H1 (cell line): ENCODE measurements at regions not wholly inside any gene's neighbourhood (a gene's known extent, or its start where the extent isn't known, plus 50 kb on each side); places are given as distances from the start of the nearest gene placed in this dataset.

Experiments
- CTCF ChIA-PET: fragments of 300-600 bp; sonication (Branson Sonifier 250); formaldehyde crosslinking; loops from one replicate; lab custom pipeline; 2021; ENCODE audit not compliant: partially characterized antibody; lab: Charles Lee
- POLR2A ChIA-PET: fragments of 300-600 bp; sonication (Branson Sonifier 250); formaldehyde crosslinking; loops from one replicate; lab custom pipeline; 2021; ENCODE audit warnings: inconsistent platforms; ENCODE audit not compliant: partially characterized antibody; lab: Charles Lee
- DNase-seq, 2 experiments: peaks; one replicate each; pipeline versions ENCODE4 v3.0.0 to v3.0.0-alpha.2; 2010 to 2022; ENCODE audit warnings: low spot score in 2 of 2, low read depth in 1 of 2, mixed read lengths in 1 of 2
- FAIRE-seq: peaks from 2 replicates; lab custom pipeline; 2011; peaks lifted over from hg19 to GRCh38; lab: Jason Lieb, UNC
- H2AFZ ChIP-seq: 2 replicates; pipeline ENCODE4 v1.8.1; 2012; ENCODE audit warnings: low read length, inconsistent platforms
- H2AK5ac ChIP-seq: 2 replicates; pipeline ENCODE4 v1.6.1; 2013; ENCODE audit warnings: low read depth, low read length
- H2BK120ac ChIP-seq: replicated peaks from 2 replicates; pipeline ENCODE3; 2013; ENCODE audit warnings: low read depth, low read length, inconsistent platforms
- H2BK12ac ChIP-seq: 2 replicates; pipeline ENCODE4 v1.6.1; 2013; ENCODE audit warnings: low read depth, low read length
- H2BK15ac ChIP-seq: 2 replicates; pipeline ENCODE4 v1.6.1; 2013; ENCODE audit warnings: low read length
- H2BK20ac ChIP-seq: 2 replicates; pipeline ENCODE4 v1.6.1; 2013; ENCODE audit warnings: low read length
- H2BK5ac ChIP-seq: 2 replicates; pipeline ENCODE4 v1.6.1; 2013; ENCODE audit warnings: low read depth, low read length
- H3K14ac ChIP-seq: 2 replicates; pipeline ENCODE4 v1.6.1; 2013; ENCODE audit warnings: inconsistent platforms; ENCODE audit not compliant: insufficient read length
- H3K18ac ChIP-seq: 2 replicates; pipeline ENCODE4 v1.6.1; 2013; ENCODE audit warnings: low read length; ENCODE audit errors: extremely low read depth
- H3K23ac ChIP-seq: 2 replicates; pipeline ENCODE4 v1.6.1; 2013; ENCODE audit warnings: inconsistent platforms; ENCODE audit not compliant: insufficient read length
- H3K23me2 ChIP-seq: 2 replicates; pipeline ENCODE4 v1.6.1; 2013; ENCODE audit warnings: low read depth, low read length
- H3K27ac ChIP-seq: 2 replicates; pipeline ENCODE4 v1.6.1; 2011; ENCODE audit warnings: low read depth, low read length, inconsistent platforms
- H3K27me3 ChIP-seq, 4 experiments: replicated peaks in 1 of 4; 1 replicate in 1 of 4; 2 replicates in 3 of 4; pipeline versions ENCODE4 v1.6.1 to v1.8.1; 2011 to 2013; ENCODE audit warnings: low read length in 3 of 4, mild to moderate bottlenecking in 3 of 4, inconsistent platforms in 2 of 4, mixed read lengths in 2 of 4, moderate library complexity in 1 of 4; ENCODE audit not compliant: control insufficient read depth in 3 of 4, insufficient read depth in 3 of 4; ENCODE audit errors: extremely low read depth in 1 of 4
- H3K36me3 ChIP-seq, 4 experiments: 2 replicates each; pipeline versions ENCODE4 v1.6.1 to v1.8.1; 2011 to 2013; ENCODE audit warnings: mild to moderate bottlenecking in 4 of 4, low read length in 3 of 4, moderate library complexity in 2 of 4, control low read depth in 1 of 4, inconsistent platforms in 1 of 4; ENCODE audit not compliant: insufficient read depth in 4 of 4, control insufficient read depth in 2 of 4
- H3K4ac ChIP-seq: replicated peaks from 2 replicates; pipeline ENCODE3; 2013; ENCODE audit warnings: low read length, low read depth, mixed read lengths, inconsistent platforms; ENCODE audit not compliant: insufficient read length
- H3K4me1 ChIP-seq, 4 experiments: replicated peaks in 1 of 4; 1 replicate in 1 of 4; 2 replicates in 3 of 4; pipeline versions ENCODE4 v1.6.1 to v1.8.1; 2011 to 2013; ENCODE audit warnings: low read length in 3 of 4, inconsistent platforms in 2 of 4, mixed read lengths in 1 of 4; ENCODE audit not compliant: insufficient read depth in 4 of 4, control insufficient read depth in 3 of 4
- H3K4me2 ChIP-seq, 2 experiments: 2 replicates each; pipeline versions ENCODE4 v1.6.1 to v1.8.1; 2011 to 2013; ENCODE audit warnings: low read depth in 2 of 2, low read length in 2 of 2, control low read depth in 1 of 2, inconsistent platforms in 1 of 2, mild to moderate bottlenecking in 1 of 2; ENCODE audit not compliant: insufficient read depth in 1 of 2
- H3K4me3 ChIP-seq, 4 experiments: fragments of 200-600, 300-600 bp in 1 of 4; sonication (generic), shearing (Covaris generic), sonication (Bioruptor Twin) in 1 of 4; 2 replicates each; pipeline versions ENCODE4 v1.5.1 to v1.8.1; 2011 to 2016; ENCODE audit warnings: low read length in 4 of 4, low read depth in 3 of 4, control low read depth in 2 of 4, inconsistent platforms in 2 of 4, mild to moderate bottlenecking in 2 of 4, mixed read lengths in 1 of 4, moderate library complexity in 1 of 4; ENCODE audit not compliant: insufficient read depth in 2 of 4; ENCODE audit errors: extremely low read depth in 1 of 4
- H3K56ac ChIP-seq: replicated peaks from 2 replicates; pipeline ENCODE3; 2013; ENCODE audit warnings: low read depth, mild to moderate bottlenecking, mixed read lengths, low read length, inconsistent platforms; ENCODE audit not compliant: insufficient read length
- H3K79me1 ChIP-seq: 2 replicates; pipeline ENCODE4 v1.6.1; 2013; ENCODE audit warnings: low read depth, low read length, control low read depth
- H3K79me2 ChIP-seq, 2 experiments: 2 replicates each; pipeline versions ENCODE4 v1.6.1 to v1.8.1; 2012 to 2013; ENCODE audit warnings: low read length in 2 of 2, mild to moderate bottlenecking in 2 of 2, inconsistent platforms in 1 of 2; ENCODE audit not compliant: insufficient read depth in 2 of 2, control insufficient read depth in 1 of 2
- H3K9ac ChIP-seq, 4 experiments: replicated peaks in 1 of 4; 1 replicate in 1 of 4; 2 replicates in 3 of 4; pipeline versions ENCODE4 v1.6.1 to v1.8.1; 2011 to 2013; ENCODE audit warnings: low read depth in 3 of 4, low read length in 3 of 4, control low read depth in 2 of 4, mild to moderate bottlenecking in 2 of 4, moderate library complexity in 2 of 4, inconsistent platforms in 1 of 4; ENCODE audit errors: extremely low read depth in 1 of 4
- H3K9me3 ChIP-seq, 2 experiments: 2 replicates each; pipeline versions ENCODE4 v1.6.1 to v1.8.1; 2012 to 2013; ENCODE audit warnings: mild to moderate bottlenecking in 2 of 2, moderate library complexity in 2 of 2, control low read depth in 1 of 2, inconsistent platforms in 1 of 2, low read depth in 1 of 2, low read length in 1 of 2, mixed read lengths in 1 of 2; ENCODE audit not compliant: insufficient read depth in 2 of 2
- H4K20me1 ChIP-seq, 2 experiments: replicated peaks in 1 of 2; 2 replicates each; pipeline versions ENCODE3 to v1.8.1; 2011 to 2013; ENCODE audit warnings: inconsistent platforms in 2 of 2, low read length in 2 of 2, mild to moderate bottlenecking in 1 of 2; ENCODE audit not compliant: insufficient read depth in 2 of 2, control insufficient read depth in 1 of 2
- H4K5ac ChIP-seq: 2 replicates; pipeline ENCODE4 v1.6.1; 2013; ENCODE audit warnings: low read length, low read depth, mixed read lengths, inconsistent platforms; ENCODE audit not compliant: insufficient read length
- H4K8ac ChIP-seq: 2 replicates; pipeline ENCODE4 v1.8.0; 2013; ENCODE audit warnings: mild to moderate bottlenecking, moderate library complexity, low read length, inconsistent platforms; ENCODE audit not compliant: insufficient read depth; ENCODE audit errors: extremely low read depth
- H4K91ac ChIP-seq: replicated peaks from 2 replicates; pipeline ENCODE3; 2013; ENCODE audit warnings: low read length, mixed read lengths, inconsistent platforms; ENCODE audit not compliant: insufficient read length
- CEBPB ChIP-seq: IDR thresholded peaks from 2 replicates; pipeline ENCODE4 v1.6.1; 2012; ENCODE audit warnings: low read depth, low read length
- TAF1 ChIP-seq: IDR thresholded peaks from 2 replicates; pipeline ENCODE4 v1.6.1; 2011; ENCODE audit warnings: mild to moderate bottlenecking, low read depth, low read length
- WGBS, 2 experiments: shearing (Covaris generic) in 1 of 2; methylation state at CpG; one replicate each; pipeline versions ENCODE4 v1.1.6 to v1.1.7; 2013 to 2015; ENCODE audit warnings: low lambda C conversion rate in 2 of 2, mixed read lengths in 2 of 2, inconsistent platforms in 1 of 2, low coverage in 1 of 2, missing lambda C conversion rate in 1 of 2; ENCODE audit not compliant: insufficient replicate concordance in 2 of 2, insufficient coverage in 1 of 2, insufficient read length in 1 of 2; ENCODE audit errors: extremely low coverage in 1 of 2, missing lambda C conversion rate in 1 of 2; 5-methylcytosine and 5-hydroxymethylcytosine counted together

GRCh38 chr1:234833118-234833517, 223.1 kb upstream of the IRF2BP2 start:
- no peak overlapping the region for H3K18ac ChIP-seq
- DNase-seq: no peak
- H3K4me3 ChIP-seq: no peak overlapping the region
- H3K4me2 ChIP-seq: no peak overlapping the region
- WGBS, 2 experiments: 87% methylated on average over 4 of the region's 4 CpGs; no CpG with 5 or more reads in 1 of the 2 experiments
- H3K9me3 ChIP-seq: no peaks in the 10 kb centered on the region
- H4K91ac ChIP-seq: no peak overlapping the region
- ChIA-PET CTCF (interaction anchor here (0.7 kb wide), 1 partner anchor 105 kb away, joined by 3 read pairs; no protein-coding TSS in a partner anchor), POLR2A (no interaction called here)
- no peaks in the 10 kb centered on the region for H3K79me2 ChIP-seq
- H4K5ac ChIP-seq: no peak overlapping the region
- no peak overlapping the region for H3K9ac ChIP-seq
- no peaks in the 10 kb centered on the region for H4K20me1 ChIP-seq
- no peak overlapping the region for H2BK12ac ChIP-seq
- no peaks in the 10 kb centered on the region for H3K4me1 ChIP-seq
- no peak overlapping the region for H3K14ac ChIP-seq
- no peak overlapping the region for H3K23ac ChIP-seq
- no peak overlapping the region for H2BK20ac ChIP-seq
- H3K4ac ChIP-seq: no peak overlapping the region
- H3K56ac ChIP-seq: no peak overlapping the region
- FAIRE-seq: no peak
- no peak overlapping the region for H2AFZ ChIP-seq
- no peak overlapping the region for H3K27ac ChIP-seq
- no peak overlapping the region for H2BK5ac ChIP-seq
- H3K36me3 ChIP-seq: no peaks in the 10 kb centered on the region
- no peaks in the 10 kb centered on the region for H3K23me2 ChIP-seq
- no peak overlapping the region for H4K8ac ChIP-seq
- H2AK5ac ChIP-seq: no peak overlapping the region
- H2BK15ac ChIP-seq: no peak overlapping the region
- H3K79me1 ChIP-seq: no peaks in the 10 kb centered on the region
- no peak overlapping the region for H2BK120ac ChIP-seq
- H3K27me3 ChIP-seq: no peaks in the 10 kb centered on the region
- TF ChIP-seq CEBPB (no peak), TAF1 (no peak)
